ENCODE measurements at regions not wholly inside any gene's neighbourhood (a gene's known extent, or its start where the extent isn't known, plus 50 kb on each side); places are given as distances from the start of the nearest gene placed in this dataset.

GRCh38 chr5:54745599-54745998 is 228.0 kb downstream of the SNX18 start:
- DNase-seq: no peak

GRCh38 chr5:54743997-54744788 is 226.6 kb downstream of the SNX18 start:
- no peak for DNase-seq

GRCh38 chr5:54743581-54743980 is 226.0 kb downstream of the SNX18 start:
- DNase-seq: no peak

DNA sequence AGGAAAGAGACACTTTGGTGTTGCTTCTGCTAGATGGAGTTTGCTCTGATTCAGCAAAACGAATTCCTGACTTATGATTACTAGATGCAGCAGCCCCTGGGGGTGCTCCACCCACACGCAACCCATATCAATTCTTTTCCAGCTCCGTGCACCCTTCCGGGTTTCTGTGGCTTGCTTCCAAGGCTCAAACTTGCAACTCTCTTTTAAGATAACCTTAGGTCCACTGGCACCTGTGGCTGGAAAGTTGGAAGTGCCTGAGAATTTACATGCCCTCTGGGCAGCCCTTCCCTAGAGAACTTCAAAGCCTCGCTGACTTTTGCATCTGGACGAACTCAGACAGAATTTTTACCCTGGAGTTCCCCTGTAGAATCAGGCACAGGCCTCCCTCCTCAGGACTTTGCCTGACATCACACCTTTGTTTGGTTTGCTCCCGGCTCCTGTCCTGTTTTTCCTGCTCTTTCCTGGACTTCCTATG is 224.9 kb downstream of the SNX18 start:
- DNase-seq: no peak

GRCh38 chr5:54741711-54742110 is 224.2 kb downstream of the SNX18 start:
- peak in 2 of 56 donors; percentile 13 to 41 for DNase-seq

- DNase-seq: no peak
These were observed 222.6 kb downstream of the SNX18 start for GRCh38 chr5:54740141-54740540.

- no peak for DNase-seq
These were observed 221.8 kb downstream of the SNX18 start for GRCh38 chr5:54739371-54739770.

GRCh38 chr5:54738973-54739367 is 221.4 kb downstream of the SNX18 start:
- no peak for DNase-seq

DNA sequence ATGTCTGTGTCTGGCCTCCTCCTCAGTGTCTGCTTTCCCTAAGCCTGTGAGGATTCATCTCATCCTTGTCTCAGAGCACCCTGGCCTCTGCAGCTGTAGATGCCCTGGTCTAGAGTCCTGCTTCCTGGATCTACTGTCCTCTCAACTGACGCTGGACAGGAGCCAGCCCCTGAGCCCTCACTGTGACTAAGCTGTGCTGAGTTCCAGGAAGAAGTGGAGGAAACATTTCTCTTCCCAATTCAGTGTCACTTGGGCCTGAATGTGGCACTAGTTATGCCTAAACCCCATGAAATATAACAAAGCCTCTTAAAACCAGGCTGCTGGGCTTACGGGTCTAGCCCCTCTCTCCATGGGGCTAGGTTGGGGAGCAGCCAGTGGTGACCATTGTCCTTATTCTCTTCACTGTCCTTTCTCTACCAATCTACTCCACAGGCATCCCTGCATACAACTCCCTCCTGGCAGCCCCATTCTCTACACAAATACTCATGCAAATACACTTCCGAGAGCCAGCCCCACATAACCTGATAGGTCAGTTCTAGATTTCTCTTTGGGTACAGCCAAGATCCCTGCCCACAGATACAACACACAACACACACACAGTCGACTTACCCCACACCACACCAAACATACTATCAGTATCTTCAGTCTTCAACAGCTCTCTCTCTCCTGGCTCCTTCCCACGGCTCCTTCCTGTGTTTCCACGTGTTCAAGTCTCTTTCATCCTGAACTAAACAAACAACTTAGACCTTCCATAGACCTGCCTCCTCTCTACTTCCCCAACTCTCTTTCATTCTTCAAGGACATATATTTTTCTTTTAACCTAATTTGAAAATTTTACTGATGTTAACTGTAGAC is 220.8 kb downstream of the SNX18 start:
- DNase-seq: peak in 13 of 56 donors; percentile 12 to 44 (median 18)

DNA sequence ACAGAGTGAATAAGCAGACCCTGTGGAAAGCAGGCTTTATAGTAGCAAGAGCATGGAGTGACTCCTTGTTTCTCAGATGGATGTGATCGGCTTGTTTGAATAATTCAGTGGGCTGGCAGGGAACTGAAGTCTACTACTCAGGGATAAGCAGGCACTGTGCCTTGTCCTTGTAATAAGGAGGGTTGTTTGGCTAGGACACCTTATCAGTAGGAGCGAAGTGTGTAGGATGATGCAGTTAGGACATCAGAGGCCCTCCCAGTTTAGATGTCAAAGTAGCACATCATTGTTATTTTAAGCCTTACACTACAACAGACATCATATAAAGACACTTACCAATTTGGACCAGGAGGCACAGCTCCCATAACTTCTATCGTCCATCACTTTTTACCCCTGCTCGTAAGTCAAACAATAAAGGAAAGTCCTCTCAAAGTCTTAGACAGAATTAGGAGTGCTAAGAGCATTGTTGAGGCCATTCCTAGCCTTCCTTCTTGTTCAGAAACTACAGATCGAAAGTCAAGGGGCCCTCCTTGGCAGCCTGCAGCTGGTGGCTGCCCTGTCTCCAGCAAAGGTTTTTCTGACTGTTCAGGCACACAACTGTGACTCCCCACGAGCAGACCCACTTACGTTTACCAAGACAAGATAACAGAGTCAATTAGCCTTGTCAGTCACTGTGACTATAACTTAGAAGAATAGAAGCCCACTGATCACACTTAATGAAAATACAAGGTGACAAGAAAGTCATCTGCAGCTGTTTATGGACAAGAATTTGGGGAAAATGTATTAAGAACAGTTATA is 218.6 kb downstream of the SNX18 start:
- no peak for DNase-seq

GRCh38 chr5:54733101-54733500 is 215.5 kb downstream of the SNX18 start:
- DNase-seq: no peak

GRCh38 chr5:54732108-54732507 is 214.5 kb downstream of the SNX18 start:
- DNase-seq: no peak

- DNase-seq: no peak
These were observed 211.0 kb downstream of the SNX18 start for GRCh38 chr5:54728588-54728915.

DNA sequence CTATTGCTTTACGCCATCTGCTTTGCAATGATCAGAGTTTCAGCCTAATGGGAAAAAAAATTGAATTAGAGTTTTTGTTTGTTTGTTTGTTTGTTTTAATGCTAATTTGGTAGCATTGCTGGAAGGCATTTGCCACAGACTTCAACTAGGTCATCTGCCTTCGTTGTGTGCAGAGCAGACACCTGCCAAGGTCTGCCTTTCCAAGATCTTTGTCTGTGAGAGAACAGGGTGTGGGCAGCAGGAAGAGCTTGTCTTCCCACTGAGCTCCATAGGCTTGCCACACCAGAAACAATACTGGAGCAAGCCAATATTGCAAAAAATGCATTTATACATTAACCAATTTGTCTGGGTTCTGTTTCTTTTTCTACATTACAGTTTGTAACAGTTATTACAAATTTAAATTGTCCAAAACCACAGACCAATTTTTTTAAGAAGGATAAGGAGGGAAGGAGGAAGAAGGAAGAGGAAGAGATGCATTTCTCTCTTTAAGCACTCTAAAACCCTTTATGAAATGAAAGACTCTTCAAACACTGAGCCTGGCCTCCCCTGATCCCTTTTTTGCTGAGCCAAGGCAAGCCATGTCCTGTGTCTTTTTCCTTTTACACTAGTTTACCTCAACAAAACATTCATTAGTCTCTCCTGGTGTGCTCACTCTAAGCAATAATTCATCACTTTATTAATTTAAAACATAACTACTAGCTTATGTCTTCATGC is 210.5 kb downstream of the SNX18 start:
- no peak for DNase-seq

DNA sequence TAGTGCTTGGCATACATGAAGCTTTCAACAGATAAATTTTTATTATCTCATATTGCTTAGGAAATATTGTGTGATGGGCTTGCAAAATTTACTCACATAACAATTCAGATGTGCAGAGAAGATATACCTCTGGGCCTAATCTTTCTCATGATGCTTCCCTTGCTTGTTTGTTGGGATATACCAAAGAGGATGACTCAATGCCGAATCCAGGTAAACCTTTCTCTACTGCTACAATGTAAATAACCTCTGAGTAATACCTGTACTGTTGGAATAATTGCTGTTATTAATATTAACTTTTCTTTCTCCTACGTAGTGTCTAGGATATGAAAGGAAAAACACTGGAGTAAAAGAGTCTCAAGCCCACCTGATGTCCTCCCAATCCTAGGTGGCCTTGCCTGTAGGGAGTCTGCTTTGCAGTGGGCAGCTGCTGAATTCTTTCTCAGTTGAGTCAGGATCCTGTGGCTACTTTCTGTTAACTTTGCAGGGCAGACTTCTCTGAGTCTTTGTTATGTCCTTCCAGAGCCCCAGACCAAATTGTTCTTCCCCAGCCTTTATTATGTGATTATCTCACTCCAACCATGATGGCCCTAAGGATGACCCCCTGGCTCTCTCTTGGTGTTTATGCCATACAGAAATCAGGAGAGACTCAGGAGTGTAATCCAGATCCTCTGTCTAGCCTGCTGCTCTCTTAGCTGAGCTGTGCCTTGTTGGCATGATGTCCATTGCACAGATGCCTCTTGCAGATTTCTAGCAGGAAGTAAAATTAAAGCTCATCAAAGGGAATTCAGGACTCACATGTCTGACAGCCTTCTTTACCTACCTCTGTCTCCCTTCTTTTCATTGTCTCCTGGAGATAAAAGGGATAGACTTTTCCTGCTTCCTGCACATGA is 208.1 kb downstream of the SNX18 start:
- no peak for DNase-seq

- no peak for DNase-seq
These were observed 205.4 kb downstream of the SNX18 start for GRCh38 chr5:54722846-54723433.

DNA sequence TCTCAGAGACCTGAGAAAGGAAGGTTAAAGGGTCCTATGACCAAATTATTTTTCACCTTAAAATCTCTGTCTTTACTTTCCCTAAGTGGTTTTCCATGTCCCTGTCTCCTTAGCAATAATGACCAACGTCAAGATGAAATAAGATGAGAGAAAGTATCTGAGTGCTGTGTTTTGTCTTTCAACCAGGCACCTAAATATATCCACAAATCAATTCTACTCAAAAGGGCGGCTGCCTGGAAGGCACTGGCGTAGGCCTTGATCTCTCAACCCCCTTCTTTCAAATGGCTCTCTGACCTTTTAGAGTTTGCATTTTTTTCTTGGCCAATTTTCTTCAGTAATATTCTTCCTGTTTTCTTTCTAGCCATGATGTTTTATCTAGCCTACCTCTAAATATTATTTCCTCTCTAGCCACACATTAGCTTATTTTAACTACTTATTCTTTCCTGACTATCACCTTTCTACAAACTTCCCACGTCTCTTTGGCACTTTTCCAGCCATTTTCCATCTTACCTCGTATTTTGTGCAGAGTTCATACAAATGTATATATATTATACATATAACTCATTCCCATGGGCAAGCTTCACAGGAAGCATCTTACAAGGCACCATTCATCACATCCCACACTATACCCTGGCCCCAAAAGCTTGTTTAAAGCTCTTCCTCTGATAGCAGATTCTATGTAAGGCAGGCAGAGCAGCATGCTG is 204.5 kb downstream of the SNX18 start:
- DNase-seq: no peak

DNA sequence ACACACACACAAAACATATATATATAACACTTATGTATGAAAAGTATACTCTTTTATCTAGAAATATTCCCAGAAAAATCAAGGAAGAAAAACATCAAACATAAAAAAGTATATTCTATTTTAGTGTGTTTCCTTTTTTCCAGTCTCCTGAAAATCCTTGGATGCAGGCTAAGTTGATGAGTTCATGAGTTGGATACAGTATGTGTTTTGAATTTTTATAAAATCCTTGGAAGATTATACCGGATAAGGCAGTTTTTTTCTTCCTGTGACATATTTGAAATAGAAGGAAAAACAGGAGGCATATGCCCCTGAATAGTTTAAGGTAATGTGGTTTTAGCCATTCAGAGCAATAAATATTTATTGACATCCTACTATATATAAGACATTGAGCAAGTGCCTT is 203.6 kb downstream of the SNX18 start:
- no peak for DNase-seq

GRCh38 chr5:54720341-54720740 is 202.8 kb downstream of the SNX18 start:
- DNase-seq: no peak
